SK-N-SH (cell line): ENCODE measurements at regions not wholly inside any gene's neighbourhood (a gene's known extent, or its start where the extent isn't known, plus 50 kb on each side); places are given as distances from the start of the nearest gene placed in this dataset.

Experiments
- CTCF ChIP-seq: fragments of 200-600 bp; sonication (generic); IDR thresholded peaks from 2 replicates; pipeline ENCODE4 v1.6.1; 2017; ENCODE audit warnings: antibody characterized with exemption, mild to moderate bottlenecking, moderate library complexity
- EP300 ChIP-seq, 2 experiments: IDR thresholded peaks; 2 replicates each; pipeline versions ENCODE4 v1.4.0 to v1.6.1; 2012; ENCODE audit warnings: borderline replicate concordance in 1 of 2, low read depth in 1 of 2, low read length in 1 of 2
- GABPA ChIP-seq: IDR thresholded peaks from 2 replicates; pipeline ENCODE4 v1.4.0; 2012; ENCODE audit warnings: low read depth, mild to moderate bottlenecking
- MAX ChIP-seq: IDR thresholded peaks from 2 replicates; pipeline ENCODE4 v1.4.0; 2012; ENCODE audit warnings: low read depth
- PBX3 ChIP-seq: IDR thresholded peaks from 2 replicates; pipeline ENCODE4; 2012
- POLR2AphosphoS5 ChIP-seq: IDR thresholded peaks from 2 replicates; pipeline ENCODE4 v1.6.1; 2012; ENCODE audit warnings: low read depth, low read length

- TF ChIP-seq EP300 (IDR thresholded peaks at IDR 0.05; ENCODE audit: borderline replicate concordance in 1 of 2, low read depth in 1 of 2, low read length in 1 of 2) (no peak), CTCF (no peak), POLR2AphosphoS5 (no peak), GABPA (no peak), PBX3 (no peak), MAX (no peak)
These were observed 63.7 kb upstream of the IFNLR1 start for GRCh38 chr1:24250791-24251190.
